ENCODE measurements at regions not wholly inside any gene's neighbourhood (a gene's known extent, or its start where the extent isn't known, plus 50 kb on each side); places are given as distances from the start of the nearest gene placed in this dataset.

DNA sequence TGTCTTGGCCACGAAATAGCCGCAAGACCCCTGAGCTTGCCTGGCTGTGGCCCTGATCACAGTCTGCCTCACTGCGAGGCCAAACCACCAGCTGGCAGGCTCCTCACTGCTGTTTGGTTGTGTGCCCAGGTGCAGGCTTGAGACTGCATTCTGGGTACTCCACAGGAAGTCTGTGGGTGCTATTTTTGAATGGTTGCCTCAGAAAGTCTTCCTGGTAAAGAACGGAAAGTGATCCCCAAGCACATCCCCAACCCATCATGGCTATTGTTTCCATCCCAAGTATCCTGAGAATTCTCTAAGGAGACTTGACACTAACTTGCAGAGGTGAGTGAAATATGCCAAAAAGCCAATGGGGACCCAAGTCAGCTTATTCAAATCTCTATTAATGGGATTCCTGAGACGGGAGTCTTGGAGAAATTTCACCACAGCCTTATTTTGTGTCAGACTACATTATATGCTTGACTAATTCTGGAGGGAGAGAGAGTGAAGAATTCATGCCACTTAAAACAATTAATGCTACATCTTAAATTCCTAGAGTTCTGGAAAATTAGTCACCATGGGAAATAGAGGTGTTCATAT is 170.9 kb downstream of the RAMP3 start:
- TF ChIP-seq, protein P1, sequence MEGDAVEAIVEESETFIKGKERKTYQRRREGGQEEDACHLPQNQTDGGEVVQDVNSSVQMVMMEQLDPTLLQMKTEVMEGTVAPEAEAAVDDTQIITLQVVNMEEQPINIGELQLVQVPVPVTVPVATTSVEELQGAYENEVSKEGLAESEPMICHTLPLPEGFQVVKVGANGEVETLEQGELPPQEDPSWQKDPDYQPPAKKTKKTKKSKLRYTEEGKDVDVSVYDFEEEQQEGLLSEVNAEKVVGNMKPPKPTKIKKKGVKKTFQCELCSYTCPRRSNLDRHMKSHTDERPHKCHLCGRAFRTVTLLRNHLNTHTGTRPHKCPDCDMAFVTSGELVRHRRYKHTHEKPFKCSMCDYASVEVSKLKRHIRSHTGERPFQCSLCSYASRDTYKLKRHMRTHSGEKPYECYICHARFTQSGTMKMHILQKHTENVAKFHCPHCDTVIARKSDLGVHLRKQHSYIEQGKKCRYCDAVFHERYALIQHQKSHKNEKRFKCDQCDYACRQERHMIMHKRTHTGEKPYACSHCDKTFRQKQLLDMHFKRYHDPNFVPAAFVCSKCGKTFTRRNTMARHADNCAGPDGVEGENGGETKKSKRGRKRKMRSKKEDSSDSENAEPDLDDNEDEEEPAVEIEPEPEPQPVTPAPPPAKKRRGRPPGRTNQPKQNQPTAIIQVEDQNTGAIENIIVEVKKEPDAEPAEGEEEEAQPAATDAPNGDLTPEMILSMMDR (IDR thresholded peaks at IDR 0.05), result no peak
- TF ChIP-seq POLR2A (IDR thresholded peaks at IDR 0.05) (no peak), POLR2AphosphoS5 (IDR thresholded peaks at IDR 0.05) (no peak)
